Left lung (tissue), 4 donors: ENCODE measurements at regions not wholly inside any gene's neighbourhood (a gene's known extent, or its start where the extent isn't known, plus 50 kb on each side); places are given as distances from the start of the nearest gene placed in this dataset.

ENCODE experiments used
- ATAC-seq: fragments of 200-7000 bp; cut with Tn5 transposase; one replicate; pipeline ENCODE4 v1.9.1; 2020; ENCODE audit warnings: moderate library complexity
- DNase-seq, 4 donors: peaks; one replicate each; pipeline ENCODE4 v3.0.0-alpha.2; 2013 to 2020
- H3K27ac ChIP-seq, 2 donors: fragments of 200-600 bp; sonication (generic) in 1 of 2; one replicate each; pipeline versions ENCODE4 v1.5.0 to v1.8.0; 2020 to 2021
- H3K27me3 ChIP-seq, 2 donors: fragments of 200-600 bp; sonication (generic) in 1 of 2; one replicate each; pipeline versions ENCODE4 v1.5.0 to v1.8.0; 2020 to 2021
- H3K36me3 ChIP-seq, 2 donors: fragments of 200-600 bp; sonication (generic) in 1 of 2; one replicate each; pipeline versions ENCODE4 v1.5.0 to v1.8.0; 2020 to 2021
- H3K4me1 ChIP-seq, 2 donors: fragments of 200-600 bp; one replicate each; pipeline ENCODE4 v1.8.0; 2021
- H3K4me3 ChIP-seq, 2 donors: fragments of 200-600 bp; sonication (generic) in 1 of 2; one replicate each; pipeline versions ENCODE4 v1.5.0 to v1.8.0; 2020 to 2021; ENCODE audit warnings: mild to moderate bottlenecking in 1 of 2
- H3K9me3 ChIP-seq, 2 donors: fragments of 200-600 bp; sonication (generic) in 1 of 2; one replicate each; pipeline versions ENCODE4 v1.5.0 to v1.8.0; 2020 to 2021
- intact Hi-C, 2 donors: fragments of 100-400 bp; cut with DNase I; formaldehyde crosslinking; loops; one replicate each; pipeline versions ENCODE4 v1.11.2 to v1.14.2; 2022
- TF ChIP-seq, protein P1 (sequence below), 2 donors: fragments of 200-600 bp; sonication (generic) in 1 of 2; IDR thresholded peaks; one replicate each; pipeline versions ENCODE4 v1.5.0 to v1.8.0; 2021; ENCODE audit warnings: antibody characterized with exemption in 2 of 2
- donor health status: DM: no; HTN: yes; CAD: no.
- donor health status: DM: no; HTN: no; CAD: no.

DNA sequence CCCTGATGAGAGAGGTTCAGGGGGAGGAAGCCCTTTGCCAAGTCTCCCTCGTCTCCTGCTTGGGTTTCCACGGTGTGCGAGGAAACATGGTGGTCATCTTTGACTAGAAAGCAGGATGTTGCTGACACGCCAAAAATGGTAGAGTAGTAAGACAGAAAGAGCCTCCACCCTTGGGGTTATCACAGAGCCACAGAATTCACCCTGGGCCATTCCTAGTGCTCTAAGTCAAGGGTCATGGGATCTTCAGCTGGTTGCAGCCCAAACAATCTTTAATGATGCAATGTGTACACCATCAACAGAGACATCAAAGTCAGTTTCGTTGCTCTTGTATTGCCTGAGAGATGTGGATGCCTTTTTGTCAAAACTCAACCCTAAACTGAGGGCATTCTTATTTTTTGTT lies 201.9 kb downstream of the LY86 start:
- intact Hi-C loops: no loop called here
- no peaks in the 10 kb centered on the region for H3K36me3 ChIP-seq
- H3K4me3 ChIP-seq: no peak overlapping the region
- TF ChIP-seq, protein P1, sequence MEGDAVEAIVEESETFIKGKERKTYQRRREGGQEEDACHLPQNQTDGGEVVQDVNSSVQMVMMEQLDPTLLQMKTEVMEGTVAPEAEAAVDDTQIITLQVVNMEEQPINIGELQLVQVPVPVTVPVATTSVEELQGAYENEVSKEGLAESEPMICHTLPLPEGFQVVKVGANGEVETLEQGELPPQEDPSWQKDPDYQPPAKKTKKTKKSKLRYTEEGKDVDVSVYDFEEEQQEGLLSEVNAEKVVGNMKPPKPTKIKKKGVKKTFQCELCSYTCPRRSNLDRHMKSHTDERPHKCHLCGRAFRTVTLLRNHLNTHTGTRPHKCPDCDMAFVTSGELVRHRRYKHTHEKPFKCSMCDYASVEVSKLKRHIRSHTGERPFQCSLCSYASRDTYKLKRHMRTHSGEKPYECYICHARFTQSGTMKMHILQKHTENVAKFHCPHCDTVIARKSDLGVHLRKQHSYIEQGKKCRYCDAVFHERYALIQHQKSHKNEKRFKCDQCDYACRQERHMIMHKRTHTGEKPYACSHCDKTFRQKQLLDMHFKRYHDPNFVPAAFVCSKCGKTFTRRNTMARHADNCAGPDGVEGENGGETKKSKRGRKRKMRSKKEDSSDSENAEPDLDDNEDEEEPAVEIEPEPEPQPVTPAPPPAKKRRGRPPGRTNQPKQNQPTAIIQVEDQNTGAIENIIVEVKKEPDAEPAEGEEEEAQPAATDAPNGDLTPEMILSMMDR (IDR thresholded peaks at IDR 0.05): no peak
- ATAC-seq (no peak), DNase-seq (no peak)
- peaks cover 4 to 25% of the 10 kb centered on the region in 2 donors for H3K4me1 ChIP-seq
- no peak overlapping the region for H3K27ac ChIP-seq
- no peaks in the 10 kb centered on the region for H3K9me3 ChIP-seq
- no peaks in the 10 kb centered on the region for H3K27me3 ChIP-seq

DNA sequence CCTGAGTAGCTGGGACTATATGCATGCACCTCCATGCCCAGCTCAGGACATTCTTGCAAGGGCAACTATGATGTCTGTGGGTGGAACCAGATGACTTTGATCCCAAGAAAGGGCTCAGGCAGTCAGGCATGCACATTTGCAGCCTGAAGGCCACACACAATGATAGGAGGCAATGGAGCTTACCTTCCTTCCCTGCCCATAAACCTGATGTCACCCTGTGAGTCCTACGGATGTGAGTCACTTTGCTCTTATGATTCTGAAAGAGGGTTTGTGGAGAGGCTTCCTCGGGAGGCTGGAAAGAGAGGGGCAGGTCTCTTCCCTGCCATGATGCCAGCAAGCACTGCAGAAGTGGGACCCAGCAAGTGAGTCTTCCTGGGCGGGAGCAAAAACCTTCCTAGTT lies 202.4 kb downstream of the LY86 start:
- TF ChIP-seq, protein P1 (IDR thresholded peaks at IDR 0.05): no peak
- no peak for ATAC-seq

DNA sequence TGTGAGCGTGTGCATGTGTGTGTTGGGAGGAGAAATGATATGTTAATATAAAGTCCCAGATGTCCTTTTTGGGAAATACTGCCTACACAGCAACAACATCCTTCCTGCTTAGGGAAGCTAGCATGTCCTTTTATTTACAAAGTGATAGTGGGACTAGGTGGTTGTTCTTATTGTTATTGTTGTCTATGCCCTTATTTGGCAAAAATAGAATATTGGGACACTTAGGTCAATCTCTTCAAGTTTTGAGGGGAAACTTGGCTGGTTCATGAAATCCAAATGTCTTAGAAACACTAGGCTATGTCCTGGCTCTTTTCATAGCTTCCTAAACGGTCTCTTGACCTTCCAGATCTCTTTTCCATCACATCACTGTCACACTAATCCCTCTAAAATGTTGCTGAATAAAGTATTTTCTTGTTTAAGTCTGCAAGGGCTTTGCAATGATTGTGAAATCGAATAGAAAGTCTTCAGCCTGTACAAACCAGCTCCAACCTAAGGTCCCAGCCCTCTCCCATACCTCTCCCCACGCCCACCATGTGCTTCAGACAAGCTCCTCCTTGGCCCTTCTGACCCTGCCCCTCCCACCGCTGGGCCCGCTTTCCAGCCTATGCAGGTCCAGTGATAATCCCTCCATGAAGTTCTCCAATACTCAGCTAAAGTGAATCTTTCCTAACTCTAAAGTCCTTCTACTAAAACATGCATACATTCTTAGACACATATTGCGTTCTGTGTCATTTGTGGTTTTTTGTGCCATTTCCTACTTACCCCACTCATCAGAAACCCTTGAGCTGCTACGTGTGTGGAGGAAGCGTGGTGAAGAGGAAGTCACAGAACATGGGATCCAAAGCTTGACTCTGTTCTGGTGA lies 205.1 kb downstream of the LY86 start:
- DNase-seq (peak in 2 of 4 donors; percentile 58 to 80), ATAC-seq (peak; percentile 69)
- H3K9me3 ChIP-seq: no peaks in the 10 kb centered on the region
- peaks cover 4 to 22% of the 10 kb centered on the region in 2 donors for H3K4me1 ChIP-seq
- no peaks in the 10 kb centered on the region for H3K36me3 ChIP-seq
- H3K27ac ChIP-seq: peak overlapping the region; percentile 22 to 79
- TF ChIP-seq, protein P1 (IDR thresholded peaks at IDR 0.05): no peak
- H3K27me3 ChIP-seq: no peaks in the 10 kb centered on the region
- no peak overlapping the region for H3K4me3 ChIP-seq
- intact Hi-C loops: no loop called here

More for the DNA sequence above, 202.4 kb downstream of the LY86 start:
- H3K4me1 ChIP-seq: peaks cover 4 to 25% of the 10 kb centered on the region in 2 donors
- intact Hi-C loops: no loop called here
- no peaks in the 10 kb centered on the region for H3K27me3 ChIP-seq
- no peaks in the 10 kb centered on the region for H3K36me3 ChIP-seq
- no peak overlapping the region for H3K4me3 ChIP-seq
- no peak for DNase-seq
- no peak overlapping the region for H3K27ac ChIP-seq
- no peaks in the 10 kb centered on the region for H3K9me3 ChIP-seq

DNA sequence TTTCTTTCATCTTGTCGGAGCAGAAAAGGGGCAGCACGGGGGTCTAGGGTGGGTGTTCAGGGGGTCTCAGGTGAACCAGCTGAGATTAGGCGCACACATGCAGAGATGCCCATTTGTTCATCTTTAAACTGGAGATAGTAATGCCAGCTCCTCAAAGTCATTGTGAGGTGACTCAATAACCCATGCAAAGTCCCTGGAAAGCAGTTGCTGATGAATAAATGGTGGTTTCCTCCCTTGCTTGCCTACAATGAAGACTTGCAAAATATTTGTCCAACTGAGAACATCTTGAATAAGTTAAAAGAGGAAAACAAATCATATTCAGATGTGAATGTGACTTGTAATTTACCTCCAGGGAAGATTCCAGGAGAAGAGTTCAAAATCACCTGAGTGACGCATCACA lies 206.9 kb downstream of the LY86 start:
- intact Hi-C loops: no loop called here
- no peaks in the 10 kb centered on the region for H3K36me3 ChIP-seq
- H3K9me3 ChIP-seq: no peaks in the 10 kb centered on the region
- H3K27ac ChIP-seq: no peak overlapping the region
- no peak overlapping the region for H3K4me3 ChIP-seq
- ATAC-seq: no peak
- H3K27me3 ChIP-seq: no peaks in the 10 kb centered on the region
- H3K4me1 ChIP-seq: peaks cover 4 to 36% of the 10 kb centered on the region in 2 donors
- TF ChIP-seq, protein P1 (IDR thresholded peaks at IDR 0.05): no peak
- DNase-seq: no peak

DNA sequence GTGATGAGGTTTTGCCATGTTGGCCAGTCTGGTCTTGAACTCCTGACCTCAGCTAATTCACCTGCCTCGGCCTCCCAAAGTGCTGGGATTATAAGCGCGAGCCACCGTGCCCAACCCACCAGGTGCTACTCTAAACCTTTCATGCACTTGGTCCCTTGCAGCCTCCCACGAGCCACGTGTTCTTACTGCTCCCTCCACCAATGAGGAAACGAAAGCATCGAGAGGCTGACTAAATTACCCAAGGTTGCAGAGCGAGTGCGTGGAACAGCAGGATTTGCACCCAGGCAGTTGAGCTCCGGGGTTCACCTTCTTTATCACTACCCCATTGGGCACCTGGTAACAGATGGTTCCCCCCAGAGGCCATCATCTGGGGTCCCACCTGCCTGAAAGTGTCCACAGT lies 208.3 kb downstream of the LY86 start:
- DNase-seq (no peak), ATAC-seq (no peak)
- Histone ChIP-seq H3K27ac (no peak overlapping the region), H3K9me3 (no peaks in the 10 kb centered on the region), H3K36me3 (no peaks in the 10 kb centered on the region), H3K4me3 (no peak overlapping the region), H3K4me1 (peaks cover 4 to 48% of the 10 kb centered on the region in 2 donors), H3K27me3 (no peaks in the 10 kb centered on the region)
- TF ChIP-seq, protein P1 (IDR thresholded peaks at IDR 0.05): no peak
- intact Hi-C loops: no loop called here
